ENCODE measurements at regions not wholly inside any gene's neighbourhood (a gene's known extent, or its start where the extent isn't known, plus 50 kb on each side); places are given as distances from the start of the nearest gene placed in this dataset.

- POLR2A ChIA-PET = interaction anchor here (0.6 kb wide), 1 partner anchor 1009 kb away, joined by 3 read pairs; no protein-coding TSS in a partner anchor
- no peak for TF ChIP-seq ZBTB5 (IDR thresholded peaks at IDR 0.05)
- no peak for TF ChIP-seq ID3 (CRISPR knock-in tag; IDR thresholded peaks at IDR 0.05)
- no peak for TF ChIP-seq ID3 (tag; IDR thresholded peaks at IDR 0.05)
- TF ChIP-seq RNF219 (CRISPR knock-in tag; IDR thresholded peaks at IDR 0.05) = no peak
- TF ChIP-seq ZNF24 (IDR thresholded peaks at IDR 0.05) = no peak
- no peak for TF ChIP-seq RBM25 (IDR thresholded peaks at IDR 0.05; ENCODE audit: low read depth, low read length, severe bottlenecking)
- no peak for TF ChIP-seq MLLT1 (IDR thresholded peaks at IDR 0.05)
- no peak for TF ChIP-seq FOXJ2 (tag; IDR thresholded peaks at IDR 0.05)
- no peak for TF ChIP-seq CBX3 (IDR thresholded peaks at IDR 0.05; ENCODE audit: borderline replicate concordance in 1 of 2, low read length in 2 of 2)
- TF ChIP-seq SP1 (CRISPR knock-in tag; IDR thresholded peaks at IDR 0.05) = no peak
- no peak for TF ChIP-seq HMG20B (CRISPR knock-in tag; IDR thresholded peaks at IDR 0.05)
- TF ChIP-seq HSF4 (CRISPR knock-in tag; IDR thresholded peaks at IDR 0.05; ENCODE audit: borderline replicate concordance) = no peak
- no peak for TF ChIP-seq POLR2A (conservative IDR thresholded peaks at IDR 0.05)
- no peak for TF ChIP-seq MYBL2 (IDR thresholded peaks at IDR 0.05; ENCODE audit: low read depth)
- TF ChIP-seq MYBL2 (CRISPR knock-in tag; IDR thresholded peaks at IDR 0.05; ENCODE audit: borderline replicate concordance) = no peak
- no peak for TF ChIP-seq NR1H2 (CRISPR knock-in tag; IDR thresholded peaks at IDR 0.05)
- no peak for TF ChIP-seq SREBF1 (IDR thresholded peaks at IDR 0.05; ENCODE audit: borderline replicate concordance, low read depth, low read length)
- no peak for TF ChIP-seq CCAR2 (IDR thresholded peaks at IDR 0.05; ENCODE audit: low read depth, low read length)
- TF ChIP-seq ZNF766 (CRISPR knock-in tag; conservative IDR thresholded peaks at IDR 0.05) = no peak
- 0% methylated on average over 1 of the region's 1 CpG for WGBS (ENCODE audit: insufficient coverage, low coverage, missing lambda C conversion rate)
- H3K27me3 ChIP-seq (ENCODE audit: control insufficient read depth in 2 of 2, insufficient read depth in 2 of 2, low read length in 2 of 2) = no peaks in the 10 kb centered on the region
- no peaks in the 10 kb centered on the region for H3K36me3 ChIP-seq (ENCODE audit: control insufficient read depth, insufficient read depth, low read length)
- no peaks in the 10 kb centered on the region for H3K9me1 ChIP-seq (ENCODE audit: control insufficient read depth, insufficient read depth, low read length)
- no peak for ATAC-seq
- no peak overlapping the region for H2AFZ ChIP-seq (ENCODE audit: low read depth, low read length)
- no peak overlapping the region for H3K4me3 ChIP-seq
- H3K27ac ChIP-seq (ENCODE audit: extremely low read depth, low read depth, low read length) = no peak overlapping the region
- H3K4me2 ChIP-seq (ENCODE audit: insufficient read depth, low read length) = no peak overlapping the region
- no peaks in the 10 kb centered on the region for H3K79me2 ChIP-seq (ENCODE audit: control insufficient read depth, insufficient read depth, low read length)
- no peak for DNase-seq (ENCODE audit: extremely low read depth in 1 of 4, low spot score in 3 of 4)
- CTCF ChIA-PET (ENCODE audit: low intra/inter-chr PET ratio) = no interaction called here
- no peaks in the 10 kb centered on the region for H3K4me1 ChIP-seq (replicated peaks in 1 of 2; ENCODE audit: control insufficient read depth in 2 of 2, insufficient read depth in 2 of 2, low read length in 2 of 2)
- H4K20me1 ChIP-seq (replicated peaks; ENCODE audit: control insufficient read depth, insufficient read depth, low read length) = no peaks in the 10 kb centered on the region
- intact Hi-C loops (cut with micrococcal nuclease) = no loop called here
- no peaks in the 10 kb centered on the region for H3K9me3 ChIP-seq (replicated peaks; ENCODE audit: control insufficient read depth, insufficient read depth, low read depth, low read length)
- no peak for FAIRE-seq
- in situ Hi-C loops (cut with MboI) = no loop called here
- H3K9ac ChIP-seq (ENCODE audit: insufficient read depth in 1 of 2, low read depth in 2 of 2, low read length in 2 of 2) = no peak overlapping the region
- BruUV-seq (replicated peaks) = no TSS peak
Measured at GRCh38 chr16:82248677-82249076, 78.7 kb upstream of the MPHOSPH6 start.

All from K562 (cell line).